Erythroblast (primary cell): ENCODE measurements at regions not wholly inside any gene's neighbourhood (a gene's known extent, or its start where the extent isn't known, plus 50 kb on each side); places are given as distances from the start of the nearest gene placed in this dataset.

ENCODE experiments used
- GATA1 ChIP-seq: IDR thresholded peaks from 2 replicates; pipeline ENCODE4 v1.6.1; 2011; ENCODE audit warnings: low read depth, mild to moderate bottlenecking, control low read depth, low read length, moderate library complexity
- POLR2A ChIP-seq: IDR thresholded peaks from 2 replicates; pipeline ENCODE4 v1.6.1; 2011; ENCODE audit warnings: mild to moderate bottlenecking, low read length

DNA sequence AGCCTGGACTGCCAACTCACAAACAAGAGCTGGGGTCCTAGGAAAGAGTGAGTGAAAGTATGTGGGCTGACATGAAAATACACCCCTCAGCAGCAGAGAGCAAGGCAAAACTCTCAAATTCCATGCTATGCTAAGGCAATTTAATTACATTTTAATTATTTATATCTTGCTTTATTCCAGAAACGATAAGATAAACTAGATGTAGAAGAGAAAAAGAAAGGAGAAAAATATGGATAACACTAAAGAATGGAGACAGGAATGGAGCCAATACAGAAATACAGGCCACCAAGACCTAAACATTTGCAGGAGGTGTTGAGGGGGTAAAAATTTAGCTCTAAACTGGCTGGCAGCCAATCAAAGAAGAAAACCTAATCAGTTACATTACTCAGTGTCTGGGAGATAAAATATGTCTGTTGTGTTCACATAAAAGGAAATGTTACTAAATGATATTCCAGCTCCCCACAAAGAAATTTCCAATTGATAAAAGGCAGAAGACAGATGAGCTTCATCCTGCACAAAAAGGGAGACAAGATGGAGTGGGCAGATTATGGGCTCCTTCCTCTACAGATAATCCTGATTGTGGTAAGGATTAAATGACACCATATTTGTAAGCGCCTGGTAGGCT, 223.5 kb upstream of the BLID start:
- TF ChIP-seq POLR2A: no peak
- TF ChIP-seq GATA1: no peak
